Neural cell (in vitro differentiated cells): ENCODE measurements at regions not wholly inside any gene's neighbourhood (a gene's known extent, or its start where the extent isn't known, plus 50 kb on each side); places are given as distances from the start of the nearest gene placed in this dataset.

Source experiments
- H2AFZ ChIP-seq: fragments of 200-600, 300-800 bp; sonication (generic), shearing (Covaris generic); 2 replicates; pipeline ENCODE4 v1.6.0; 2014; ENCODE audit warnings: low read depth, mild to moderate bottlenecking, antibody characterized with exemption, low read length, moderate library complexity
- H3F3A ChIP-seq: fragments of 200-600 bp; shearing (Covaris generic); 2 replicates; pipeline ENCODE4 v1.6.1; 2016; ENCODE audit warnings: mild to moderate bottlenecking, moderate library complexity, mixed read lengths, antibody characterized with exemption, low read length; ENCODE audit not compliant: insufficient read depth, poor library complexity, severe bottlenecking
- H3K27ac ChIP-seq: fragments of 200-600, 300-800 bp; sonication (generic), shearing (Covaris generic); 2 replicates; pipeline ENCODE4 v1.5.1; 2014; ENCODE audit warnings: mild to moderate bottlenecking, low read length, moderate library complexity
- H3K27me3 ChIP-seq: fragments of 300-800, 200-600 bp; sonication (generic), shearing (Covaris generic); 2 replicates; pipeline ENCODE4 v1.6.0; 2014; ENCODE audit warnings: mild to moderate bottlenecking, low read depth, low read length, moderate library complexity; ENCODE audit not compliant: insufficient read depth
- H3K36me3 ChIP-seq: fragments of 300-800, 200-600 bp; sonication (generic), shearing (Covaris generic); 2 replicates; pipeline ENCODE4 v1.5.1; 2014; ENCODE audit warnings: mild to moderate bottlenecking, antibody characterized with exemption, low read length, moderate library complexity; ENCODE audit not compliant: insufficient read depth
- H3K4me2 ChIP-seq: fragments of 300-800, 200-600 bp; sonication (generic), shearing (Covaris generic); 2 replicates; pipeline ENCODE4 v1.6.0; 2014; ENCODE audit warnings: mild to moderate bottlenecking, low read length
- H3K4me3 ChIP-seq: fragments of 300-800, 200-600 bp; sonication (generic), shearing (Covaris generic); 2 replicates; pipeline ENCODE4 v1.5.1; 2014; ENCODE audit warnings: mild to moderate bottlenecking, low read length, moderate library complexity
- H3K79me2 ChIP-seq: fragments of 200-600 bp; shearing (Covaris generic); replicated peaks from 2 replicates; pipeline ENCODE4 v1.6.0; 2014; ENCODE audit warnings: mild to moderate bottlenecking, low read length, moderate library complexity; ENCODE audit not compliant: insufficient read depth
- H3K9ac ChIP-seq: fragments of 300-800, 200-600 bp; sonication (generic), shearing (Covaris generic); 2 replicates; pipeline ENCODE4 v1.6.1; 2016; ENCODE audit warnings: mild to moderate bottlenecking, low read length, mixed read lengths
- H3K9me2 ChIP-seq: fragments of 200-600 bp; shearing (Covaris generic); 2 replicates; pipeline ENCODE4 v1.6.1; 2016; ENCODE audit warnings: mild to moderate bottlenecking, low read length, mixed read lengths; ENCODE audit not compliant: insufficient read depth
- H3K9me3 ChIP-seq: fragments of 200-600, 300-800 bp; sonication (generic), shearing (Covaris generic); 2 replicates; pipeline ENCODE4 v1.6.1; 2016; ENCODE audit warnings: mild to moderate bottlenecking, mixed run types, low read length, moderate library complexity, mixed read lengths
- H4K20me1 ChIP-seq: fragments of 200-600 bp; shearing (Covaris generic); 2 replicates; pipeline ENCODE4 v1.6.1; 2016; ENCODE audit warnings: mild to moderate bottlenecking, mixed run types; ENCODE audit not compliant: insufficient read depth
- EP300 ChIP-seq: fragments of 450-650 bp; conservative IDR thresholded peaks from 2 replicates; pipeline ENCODE4 v1.6.1; 2014; ENCODE audit warnings: antibody characterized with exemption, mild to moderate bottlenecking, moderate library complexity; ENCODE audit not compliant: poor library complexity, severe bottlenecking
- EZH2 ChIP-seq: fragments of 200-600, 300-800 bp; shearing (Covaris generic), sonication (generic); IDR thresholded peaks from 2 replicates; pipeline ENCODE4 v1.6.1; 2014; ENCODE audit warnings: antibody characterized with exemption, low read length, borderline replicate concordance, mild to moderate bottlenecking; ENCODE audit not compliant: insufficient read depth, poor library complexity, severe bottlenecking
- MXI1 ChIP-seq: fragments of 450-650 bp; conservative IDR thresholded peaks from 2 replicates; pipeline ENCODE4 v1.6.1; 2014; ENCODE audit warnings: antibody characterized with exemption, mild to moderate bottlenecking; ENCODE audit not compliant: poor library complexity, severe bottlenecking
- POLR2AphosphoS5 ChIP-seq: IDR thresholded peaks from 2 replicates; pipeline ENCODE4 v1.6.1; 2012
- RAD21 ChIP-seq: fragments of 450-650 bp; conservative IDR thresholded peaks from 2 replicates; pipeline ENCODE4 v1.6.1; 2014; ENCODE audit warnings: antibody characterized with exemption, mild to moderate bottlenecking, moderate library complexity
- SMC3 ChIP-seq: fragments of 450-650 bp; conservative IDR thresholded peaks from 2 replicates; pipeline ENCODE4 v1.6.1; 2014; ENCODE audit warnings: antibody characterized with exemption, mild to moderate bottlenecking, moderate library complexity; ENCODE audit not compliant: poor library complexity
- TAF1 ChIP-seq: IDR thresholded peaks from 2 replicates; pipeline ENCODE4 v1.6.1; 2012; ENCODE audit warnings: low read depth
- TF ChIP-seq, protein P1 (sequence below): IDR thresholded peaks from 2 replicates; pipeline ENCODE4 v1.6.1; 2012; ENCODE audit warnings: borderline replicate concordance
- TF ChIP-seq, protein P2 (sequence below): fragments of 450-650 bp; IDR thresholded peaks from 2 replicates; pipeline ENCODE4 v1.5.1; 2014; ENCODE audit warnings: antibody characterized with exemption, mild to moderate bottlenecking, moderate library complexity; ENCODE audit not compliant: poor library complexity, severe bottlenecking

DNA sequence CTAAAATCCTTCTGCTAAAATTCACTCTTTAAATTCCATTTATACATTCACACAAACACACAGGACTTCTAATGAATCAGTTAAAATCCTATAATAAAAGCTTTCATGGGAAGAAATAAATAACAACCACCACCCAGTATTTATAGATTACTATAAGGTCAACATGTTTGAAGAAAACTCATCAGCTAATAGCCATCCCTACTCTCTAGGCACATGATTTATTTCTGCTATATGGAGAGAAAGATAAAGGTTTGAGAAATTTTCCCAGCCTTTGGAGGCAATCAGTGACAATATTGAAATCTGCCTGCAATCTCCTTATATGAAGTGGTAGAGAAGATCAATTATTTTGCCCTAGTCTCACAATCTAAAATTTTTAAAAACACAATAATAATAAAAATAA, 1038.9 kb upstream of the DIAPH2 start:
- Histone ChIP-seq H3K4me2 (no peak overlapping the region), H3K27ac (no peak overlapping the region), H4K20me1 (no peaks in the 10 kb centered on the region), H3K27me3 (no peaks in the 10 kb centered on the region), H3K9ac (no peak overlapping the region), H3F3A (no peaks in the 10 kb centered on the region), H2AFZ (no peak overlapping the region), H3K9me3 (no peaks in the 10 kb centered on the region), H3K36me3 (no peaks in the 10 kb centered on the region), H3K4me3 (no peak overlapping the region), H3K9me2 (no peaks in the 10 kb centered on the region), H3K79me2 (no peaks in the 10 kb centered on the region)
- TF ChIP-seq, protein P1, sequence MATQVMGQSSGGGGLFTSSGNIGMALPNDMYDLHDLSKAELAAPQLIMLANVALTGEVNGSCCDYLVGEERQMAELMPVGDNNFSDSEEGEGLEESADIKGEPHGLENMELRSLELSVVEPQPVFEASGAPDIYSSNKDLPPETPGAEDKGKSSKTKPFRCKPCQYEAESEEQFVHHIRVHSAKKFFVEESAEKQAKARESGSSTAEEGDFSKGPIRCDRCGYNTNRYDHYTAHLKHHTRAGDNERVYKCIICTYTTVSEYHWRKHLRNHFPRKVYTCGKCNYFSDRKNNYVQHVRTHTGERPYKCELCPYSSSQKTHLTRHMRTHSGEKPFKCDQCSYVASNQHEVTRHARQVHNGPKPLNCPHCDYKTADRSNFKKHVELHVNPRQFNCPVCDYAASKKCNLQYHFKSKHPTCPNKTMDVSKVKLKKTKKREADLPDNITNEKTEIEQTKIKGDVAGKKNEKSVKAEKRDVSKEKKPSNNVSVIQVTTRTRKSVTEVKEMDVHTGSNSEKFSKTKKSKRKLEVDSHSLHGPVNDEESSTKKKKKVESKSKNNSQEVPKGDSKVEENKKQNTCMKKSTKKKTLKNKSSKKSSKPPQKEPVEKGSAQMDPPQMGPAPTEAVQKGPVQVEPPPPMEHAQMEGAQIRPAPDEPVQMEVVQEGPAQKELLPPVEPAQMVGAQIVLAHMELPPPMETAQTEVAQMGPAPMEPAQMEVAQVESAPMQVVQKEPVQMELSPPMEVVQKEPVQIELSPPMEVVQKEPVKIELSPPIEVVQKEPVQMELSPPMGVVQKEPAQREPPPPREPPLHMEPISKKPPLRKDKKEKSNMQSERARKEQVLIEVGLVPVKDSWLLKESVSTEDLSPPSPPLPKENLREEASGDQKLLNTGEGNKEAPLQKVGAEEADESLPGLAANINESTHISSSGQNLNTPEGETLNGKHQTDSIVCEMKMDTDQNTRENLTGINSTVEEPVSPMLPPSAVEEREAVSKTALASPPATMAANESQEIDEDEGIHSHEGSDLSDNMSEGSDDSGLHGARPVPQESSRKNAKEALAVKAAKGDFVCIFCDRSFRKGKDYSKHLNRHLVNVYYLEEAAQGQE, result no peak
- TF ChIP-seq, protein P2, sequence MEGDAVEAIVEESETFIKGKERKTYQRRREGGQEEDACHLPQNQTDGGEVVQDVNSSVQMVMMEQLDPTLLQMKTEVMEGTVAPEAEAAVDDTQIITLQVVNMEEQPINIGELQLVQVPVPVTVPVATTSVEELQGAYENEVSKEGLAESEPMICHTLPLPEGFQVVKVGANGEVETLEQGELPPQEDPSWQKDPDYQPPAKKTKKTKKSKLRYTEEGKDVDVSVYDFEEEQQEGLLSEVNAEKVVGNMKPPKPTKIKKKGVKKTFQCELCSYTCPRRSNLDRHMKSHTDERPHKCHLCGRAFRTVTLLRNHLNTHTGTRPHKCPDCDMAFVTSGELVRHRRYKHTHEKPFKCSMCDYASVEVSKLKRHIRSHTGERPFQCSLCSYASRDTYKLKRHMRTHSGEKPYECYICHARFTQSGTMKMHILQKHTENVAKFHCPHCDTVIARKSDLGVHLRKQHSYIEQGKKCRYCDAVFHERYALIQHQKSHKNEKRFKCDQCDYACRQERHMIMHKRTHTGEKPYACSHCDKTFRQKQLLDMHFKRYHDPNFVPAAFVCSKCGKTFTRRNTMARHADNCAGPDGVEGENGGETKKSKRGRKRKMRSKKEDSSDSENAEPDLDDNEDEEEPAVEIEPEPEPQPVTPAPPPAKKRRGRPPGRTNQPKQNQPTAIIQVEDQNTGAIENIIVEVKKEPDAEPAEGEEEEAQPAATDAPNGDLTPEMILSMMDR, result no peak
- TF ChIP-seq POLR2AphosphoS5, result no peak
- no peak for TF ChIP-seq RAD21
- no peak for TF ChIP-seq SMC3
- no peak for TF ChIP-seq TAF1
- TF ChIP-seq EP300, result no peak
- no peak for TF ChIP-seq EZH2

DNA sequence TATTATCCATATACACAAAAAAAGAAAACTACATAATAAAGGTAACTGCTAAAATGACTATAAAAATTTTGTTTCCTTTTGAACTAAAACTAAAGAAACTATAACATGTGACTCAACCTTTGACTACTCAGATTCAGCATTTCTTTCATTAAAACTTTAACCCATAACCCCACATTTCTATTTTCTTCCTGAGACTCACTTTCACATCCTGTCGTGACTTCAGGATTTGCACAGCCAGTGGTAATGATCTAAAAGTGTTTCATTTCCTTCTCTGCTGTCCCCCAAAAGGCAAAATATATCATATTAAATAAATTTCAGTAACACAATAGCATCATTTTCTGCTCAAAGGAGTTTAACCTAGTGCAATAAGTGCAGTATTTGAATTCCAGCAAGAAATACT, 1022.4 kb upstream of the DIAPH2 start:
- Histone ChIP-seq H3F3A (no peaks in the 10 kb centered on the region), H3K9me3 (no peaks in the 10 kb centered on the region), H3K4me3 (no peak overlapping the region), H3K4me2 (no peak overlapping the region), H3K36me3 (no peaks in the 10 kb centered on the region), H3K9me2 (no peaks in the 10 kb centered on the region), H3K9ac (no peak overlapping the region), H3K79me2 (no peaks in the 10 kb centered on the region), H2AFZ (no peak overlapping the region), H4K20me1 (no peaks in the 10 kb centered on the region), H3K27ac (no peak overlapping the region), H3K27me3 (no peaks in the 10 kb centered on the region)
- TF ChIP-seq POLR2AphosphoS5 (no peak), EZH2 (no peak), RAD21 (no peak), TAF1 (no peak), EP300 (no peak), SMC3 (no peak), MXI1 (no peak)
- TF ChIP-seq, protein P1, result no peak
- TF ChIP-seq, protein P2, result no peak
